ENCODE measurements at regions not wholly inside any gene's neighbourhood (a gene's known extent, or its start where the extent isn't known, plus 50 kb on each side); places are given as distances from the start of the nearest gene placed in this dataset.
"Not testable (repeated sequence)": the region's sequence is repeated elsewhere in the genome, so short reads cannot be mapped to it uniquely, and the experiment has no call there.

DNA sequence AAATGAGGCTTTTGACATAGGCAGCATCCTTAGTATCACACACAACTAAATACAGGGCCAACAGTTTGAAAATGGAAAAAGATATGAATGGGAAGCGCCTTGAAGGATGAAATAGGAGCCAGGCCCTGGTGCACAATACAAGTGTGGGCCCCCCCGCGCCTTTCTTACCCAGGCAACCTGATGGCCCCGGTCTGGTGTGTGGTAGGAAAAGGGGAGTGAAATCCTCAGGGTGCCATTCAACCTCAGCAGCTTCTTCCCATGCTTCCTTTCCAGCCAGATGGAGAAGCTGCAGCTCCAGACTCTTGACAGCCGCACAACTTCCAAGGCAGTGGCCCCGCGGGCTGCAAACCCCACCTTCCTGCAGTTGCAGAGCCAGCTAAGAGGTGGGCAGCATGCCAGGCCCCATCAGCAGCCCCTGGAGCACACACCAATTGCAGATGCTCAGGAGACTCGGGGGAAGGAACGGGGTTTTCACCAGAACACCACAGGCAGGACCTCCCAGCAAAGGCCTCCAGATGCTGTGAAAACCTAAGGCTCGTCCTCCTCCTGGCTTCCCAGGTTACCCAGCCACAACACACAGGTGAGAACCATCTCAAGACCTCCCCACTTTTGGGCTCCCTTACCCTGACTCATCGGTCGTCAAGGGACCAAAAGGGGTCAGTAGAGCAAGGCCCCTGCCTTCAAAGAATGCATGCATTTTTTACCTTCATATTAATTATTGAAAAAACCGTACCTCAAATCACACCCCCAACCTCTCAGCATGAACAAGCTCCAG is 101.6 kb downstream of the CPN2 start:
- no peak for DNase-seq (ENCODE audit: low read depth in 2 of 2)

DNA sequence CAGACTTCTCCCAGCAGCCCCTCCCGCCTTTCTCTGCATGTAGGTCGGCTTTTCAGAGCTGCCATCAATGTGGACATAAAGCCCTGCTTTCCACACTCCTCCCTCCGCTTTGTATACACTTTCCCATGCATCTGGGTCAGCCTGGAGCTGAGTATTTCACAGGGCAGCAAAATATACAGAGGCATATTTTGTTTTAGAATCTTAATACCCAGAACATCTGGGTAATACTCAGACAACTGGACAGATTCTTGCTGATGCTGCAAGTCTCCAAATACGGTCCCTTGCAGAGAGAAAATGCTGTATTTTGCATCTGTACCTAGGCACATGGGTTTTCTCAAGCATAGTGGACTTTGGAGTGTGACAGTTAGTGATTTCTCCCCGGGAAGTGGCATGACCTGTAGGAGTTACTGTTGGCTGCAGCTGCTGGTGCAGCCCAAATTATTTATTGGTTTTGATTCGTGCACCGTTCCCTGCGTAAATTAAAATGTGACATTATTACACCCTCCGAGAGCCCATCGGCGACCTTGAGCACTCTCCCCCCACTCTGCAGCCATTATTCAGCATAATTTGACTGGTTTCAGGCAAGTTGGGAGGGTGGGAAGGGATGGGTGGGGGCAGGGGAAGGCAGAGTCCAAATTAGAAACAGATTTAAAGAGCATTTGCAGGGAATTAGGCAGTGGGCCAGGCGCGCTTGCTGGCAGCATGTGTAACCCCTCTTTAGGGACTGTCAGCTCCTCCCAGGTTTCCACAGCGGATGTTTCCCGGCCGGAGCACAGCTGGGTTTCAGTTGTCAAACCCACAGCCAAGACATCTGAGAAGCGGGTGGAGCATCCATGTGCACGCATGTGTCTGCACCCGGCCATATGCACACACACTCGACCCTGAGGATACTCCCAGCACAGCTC is 100.8 kb downstream of the CPN2 start:
- DNase-seq (ENCODE audit: low read depth in 2 of 2): no peak

DNA sequence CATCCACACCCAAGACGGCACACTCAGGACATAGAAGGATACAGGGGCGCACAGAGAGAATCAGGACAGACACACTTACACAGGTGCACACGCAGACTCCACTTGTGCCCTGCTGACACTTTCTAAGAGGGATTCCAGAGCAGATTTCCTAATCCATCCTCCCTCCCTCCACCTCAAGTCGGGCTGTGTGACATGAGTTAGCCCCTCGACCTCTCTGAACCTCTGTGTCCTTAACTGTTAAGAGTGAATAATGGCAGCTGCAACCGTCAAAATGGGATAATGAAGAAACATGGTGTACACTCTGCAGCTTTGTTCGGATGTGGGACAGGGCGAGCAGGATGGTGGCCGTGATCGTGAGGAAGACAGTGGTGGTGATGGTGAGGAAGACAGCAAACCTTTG is 100.1 kb downstream of the CPN2 start:
- DNase-seq (ENCODE audit: low read depth in 2 of 2): no peak

DNA sequence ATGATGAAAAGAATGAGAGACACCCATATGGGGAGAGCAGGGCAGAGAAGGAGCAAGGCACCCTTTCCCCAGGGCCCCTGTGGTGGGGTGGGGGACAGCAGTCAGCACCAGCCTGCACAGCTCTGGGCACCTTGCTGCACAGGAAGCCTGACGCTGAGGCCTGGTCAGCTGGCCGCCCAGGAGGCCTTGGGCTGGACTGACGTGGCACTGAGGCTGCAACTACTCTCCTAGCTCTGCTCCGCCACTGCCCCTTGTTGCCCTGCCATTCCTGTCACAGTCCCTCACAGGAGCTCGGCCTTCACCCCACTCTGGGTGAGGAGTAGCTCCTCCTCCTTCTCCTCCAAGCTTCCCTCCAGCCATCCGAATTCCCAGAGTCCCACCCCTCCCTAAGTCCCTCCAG is 99.7 kb downstream of the CPN2 start:
- no peak for DNase-seq (ENCODE audit: low read depth in 2 of 2)

DNA sequence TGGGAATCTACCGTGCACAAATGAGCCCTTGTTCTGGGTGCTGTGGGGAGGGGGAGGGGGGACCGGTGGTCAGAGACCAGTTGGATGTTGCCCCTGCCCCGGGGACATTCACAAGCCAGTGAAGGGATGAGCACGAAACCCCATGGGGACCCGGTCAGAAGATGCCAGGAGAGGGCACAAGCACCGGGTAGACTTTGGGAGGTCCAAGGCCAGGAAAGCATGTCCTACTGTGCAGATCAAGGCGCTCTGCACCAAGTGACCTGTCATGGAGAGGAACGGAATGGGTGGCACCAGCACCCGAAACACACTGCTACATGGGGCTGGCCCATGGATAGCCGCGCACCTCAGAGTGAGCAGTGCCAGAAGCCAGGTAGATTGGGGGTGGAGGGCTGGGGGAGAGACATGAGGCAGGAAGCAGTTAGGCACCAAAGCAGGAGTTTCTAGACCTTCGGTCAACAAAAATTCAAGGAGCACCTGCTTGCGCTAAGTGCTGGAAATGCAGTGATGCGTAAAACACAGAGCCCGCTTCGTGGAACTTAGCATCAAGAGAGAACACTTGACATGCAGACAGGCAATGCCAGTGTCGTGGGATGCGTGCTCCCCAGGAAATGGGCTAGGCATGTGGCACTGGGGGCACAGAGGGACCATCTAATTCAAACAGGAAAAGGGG is 99.1 kb downstream of the CPN2 start:
- no peak for DNase-seq (ENCODE audit: low read depth in 2 of 2)

DNA sequence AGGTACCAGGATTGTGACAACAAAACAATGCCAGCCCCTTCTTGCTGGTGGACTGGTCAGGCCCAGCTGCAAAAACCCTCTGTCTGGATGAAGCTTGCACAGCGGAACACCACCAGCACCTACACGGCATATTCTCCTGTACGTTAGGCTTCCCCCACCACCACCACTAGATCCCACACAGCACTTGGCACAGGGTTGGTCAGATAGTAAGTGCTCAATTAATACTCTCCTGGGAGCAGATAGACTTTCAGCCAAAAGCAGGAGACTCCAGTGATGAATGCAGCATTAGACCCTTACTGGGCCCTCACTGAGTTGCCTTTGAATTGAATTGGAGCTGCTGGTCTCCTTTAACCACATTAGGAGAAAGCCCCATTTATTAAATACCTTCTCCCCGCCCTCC is 97.9 kb downstream of the CPN2 start:
- DNase-seq (ENCODE audit: low read depth in 2 of 2): no peak

DNA sequence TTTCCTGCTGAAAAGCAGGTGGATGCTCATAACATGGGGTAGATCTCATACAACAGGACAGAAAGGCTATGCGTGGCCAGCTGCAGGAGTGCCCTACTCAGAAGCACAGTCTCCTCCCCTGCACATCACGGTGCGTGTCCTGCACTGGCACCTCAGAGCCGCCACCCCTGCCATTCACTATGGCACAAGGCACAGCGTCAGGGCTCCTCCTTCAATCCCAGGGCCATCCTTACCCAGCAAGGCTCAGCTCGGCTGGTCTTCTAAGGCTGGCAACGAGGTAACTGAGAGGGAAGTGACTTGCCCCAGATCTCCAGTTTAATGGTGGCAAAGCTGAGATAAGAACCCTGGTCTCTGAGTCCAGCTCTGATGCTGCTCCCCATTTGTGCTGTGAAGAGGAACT is 97.1 kb downstream of the CPN2 start:
- DNase-seq (ENCODE audit: low read depth in 2 of 2): no peak

DNA sequence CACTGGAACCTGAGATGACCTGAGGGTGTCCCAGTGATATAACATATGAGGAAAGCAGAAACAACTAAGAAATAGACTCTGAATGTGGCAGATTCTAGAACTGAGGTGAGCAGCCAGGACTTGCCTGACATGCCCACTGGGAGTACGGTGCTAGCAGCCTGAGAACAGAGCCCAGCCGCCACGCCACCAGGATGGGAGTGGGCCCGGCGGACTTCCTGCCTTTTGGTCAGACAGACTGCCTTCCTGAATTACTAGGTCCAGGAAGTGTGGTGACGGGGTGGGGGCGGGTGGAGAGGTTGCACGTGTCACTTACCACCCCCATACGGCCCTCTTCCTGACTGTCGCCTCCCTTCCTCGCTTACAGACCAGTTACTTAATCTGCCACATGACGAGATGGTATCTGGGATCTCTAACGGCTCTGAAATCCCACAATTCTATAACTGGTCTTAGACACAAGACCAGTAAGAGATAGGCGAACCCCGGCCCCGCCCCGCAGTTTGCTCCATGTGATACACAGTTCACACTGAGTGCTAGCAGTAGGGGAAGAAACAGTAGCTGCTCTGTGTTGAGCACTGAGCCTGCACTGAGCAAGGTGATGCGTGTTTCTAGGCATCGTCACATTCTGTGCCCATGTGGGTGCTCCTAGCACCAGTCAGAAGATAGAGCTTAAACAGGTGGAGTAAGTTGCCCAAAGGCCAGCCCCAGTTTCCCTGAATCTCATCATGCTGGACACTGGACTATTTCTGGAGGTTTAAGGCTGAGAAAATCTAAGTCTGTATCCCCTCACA is 95.7 kb downstream of the CPN2 start:
- DNase-seq (ENCODE audit: low read depth in 2 of 2): peak; percentile 27 to 41

DNA sequence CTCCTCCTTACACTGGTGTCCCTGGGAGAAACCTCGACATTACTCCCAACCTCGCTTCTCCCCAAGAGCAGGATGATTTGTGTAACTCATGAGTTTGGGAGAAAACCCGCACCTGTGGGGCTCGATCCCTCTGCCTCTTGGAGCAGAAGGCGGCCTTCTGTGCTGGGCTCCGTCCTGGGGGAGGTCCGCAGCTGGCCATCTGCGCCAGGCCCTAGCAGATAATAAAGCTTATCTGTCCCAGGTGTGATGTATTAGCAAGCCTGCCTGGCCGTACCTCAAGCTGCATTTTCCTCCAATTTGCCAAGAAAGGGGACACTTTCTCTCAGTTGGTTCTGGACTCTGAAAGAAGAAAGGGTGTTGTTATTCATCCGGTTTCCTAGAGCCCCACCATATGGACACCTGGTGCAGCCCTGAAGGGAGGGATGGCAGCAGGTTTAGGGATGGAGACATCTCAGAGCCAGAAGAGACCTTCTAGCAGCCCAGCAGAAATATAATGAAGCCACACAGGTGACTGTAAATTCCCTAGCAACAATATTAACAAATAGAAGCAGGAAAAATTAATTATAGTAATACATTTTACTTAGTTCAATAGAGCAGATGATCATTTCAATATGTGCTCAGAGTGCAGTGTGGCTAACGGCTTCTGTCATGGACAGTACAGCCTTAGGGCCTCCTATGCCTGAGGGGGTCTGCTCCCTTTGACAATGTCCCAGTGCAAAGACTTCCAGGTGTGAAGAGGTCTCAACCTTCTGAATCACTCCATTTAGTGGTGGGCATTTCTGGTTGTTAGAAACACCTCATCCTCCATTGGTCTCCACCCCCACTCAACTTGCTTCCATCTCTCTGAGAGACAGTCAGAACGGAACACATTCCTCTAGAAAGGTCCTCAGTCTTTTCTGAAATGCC is 94.8 kb downstream of the CPN2 start:
- no peak for DNase-seq (ENCODE audit: low read depth in 2 of 2)

DNA sequence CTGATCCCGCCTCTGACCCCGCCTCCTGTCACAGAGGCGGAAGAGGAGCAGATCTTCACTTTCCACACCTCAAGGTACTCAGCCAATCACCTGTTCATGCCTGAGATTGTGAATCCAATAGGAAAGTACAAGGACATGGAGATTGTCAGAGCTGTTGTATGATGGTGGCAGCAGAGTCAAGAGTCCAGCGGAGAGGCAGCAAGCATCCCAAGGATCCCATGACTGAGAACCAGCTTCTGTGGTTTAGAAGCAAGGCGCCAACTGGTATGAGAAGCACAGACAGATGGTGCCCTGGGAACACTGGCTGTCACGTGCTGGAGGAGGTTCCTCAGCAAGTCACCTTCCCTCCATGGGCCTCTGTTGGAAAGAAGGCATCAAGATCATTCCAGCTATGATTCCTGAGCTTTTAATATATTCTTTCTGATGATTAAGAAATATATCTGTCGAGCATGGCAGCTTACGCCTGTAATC is 93.9 kb downstream of the CPN2 start:
- no peak for DNase-seq (ENCODE audit: low read depth in 2 of 2)

DNA sequence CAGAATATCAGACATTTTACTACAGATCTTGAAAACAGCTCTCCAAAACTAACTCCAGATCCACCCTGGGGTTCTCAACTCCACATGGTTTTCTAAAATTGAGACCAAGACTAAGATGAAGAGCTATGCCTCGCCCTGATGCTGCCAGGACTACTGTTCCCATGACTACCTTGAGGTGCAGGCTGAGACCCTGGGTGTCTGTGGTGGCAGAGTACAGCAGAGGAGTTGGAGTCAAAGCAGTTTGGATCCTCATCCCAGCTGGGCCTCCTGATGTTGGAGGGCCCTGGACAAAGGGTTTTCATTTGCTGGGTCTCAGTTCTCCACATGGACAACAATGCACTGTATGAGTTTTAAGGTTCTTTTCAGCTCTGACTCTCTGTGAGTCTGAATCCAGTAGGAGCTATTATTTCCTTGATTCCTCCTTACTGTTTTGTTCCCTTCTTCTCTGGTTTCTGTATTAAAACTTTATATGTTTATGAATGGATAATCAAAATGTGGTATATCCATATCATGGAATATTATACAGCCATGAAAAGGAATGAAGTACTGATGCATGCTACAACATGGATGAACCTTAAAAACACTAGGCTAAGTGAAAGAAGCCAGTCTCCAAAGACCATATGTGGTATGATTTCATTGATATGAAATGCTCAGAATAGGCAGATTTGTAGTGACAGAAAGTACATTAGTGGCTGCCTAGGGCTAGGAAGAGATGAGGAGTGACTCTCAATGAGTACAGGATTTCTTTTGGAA is 93.0 kb downstream of the CPN2 start:
- no peak for DNase-seq (ENCODE audit: low read depth in 2 of 2)

DNA sequence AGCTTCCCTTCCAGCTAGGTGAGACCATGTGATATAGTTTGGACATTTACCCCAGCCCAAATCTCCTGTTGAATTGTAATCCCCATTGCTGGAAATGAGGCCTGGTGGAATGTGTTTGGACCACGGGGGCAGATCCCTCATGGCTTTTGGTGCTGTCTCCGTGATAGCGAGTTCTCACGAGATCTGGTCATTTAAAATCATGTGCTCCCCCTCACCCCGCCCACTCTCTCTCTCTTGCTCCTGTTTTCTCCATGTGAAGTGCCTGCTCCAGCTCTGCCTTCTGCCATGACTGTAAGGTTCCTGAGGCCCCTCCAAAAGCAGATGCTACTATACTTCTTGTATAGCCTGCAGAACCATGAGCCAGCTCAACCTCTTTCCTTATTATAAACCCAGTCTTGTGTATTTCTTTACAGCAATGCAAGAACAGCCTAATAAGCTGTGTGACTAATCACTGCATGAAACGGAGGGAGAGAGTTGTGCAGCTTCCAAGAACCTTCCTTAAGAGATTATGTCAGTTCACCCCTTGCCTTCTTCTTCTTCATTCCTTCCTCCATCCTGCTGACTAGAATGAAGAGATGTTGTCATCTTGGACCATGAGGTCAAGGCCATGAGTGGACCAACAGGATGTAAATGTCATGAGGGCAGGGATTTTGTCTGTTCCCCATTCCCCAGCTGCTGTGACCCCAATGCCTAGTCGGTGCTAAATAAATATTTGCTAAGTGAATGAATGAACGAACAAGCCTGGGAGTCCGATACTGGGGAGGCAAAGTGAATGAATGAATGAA is 91.0 kb downstream of the CPN2 start:
- no peak for DNase-seq (ENCODE audit: low read depth in 2 of 2)

DNA sequence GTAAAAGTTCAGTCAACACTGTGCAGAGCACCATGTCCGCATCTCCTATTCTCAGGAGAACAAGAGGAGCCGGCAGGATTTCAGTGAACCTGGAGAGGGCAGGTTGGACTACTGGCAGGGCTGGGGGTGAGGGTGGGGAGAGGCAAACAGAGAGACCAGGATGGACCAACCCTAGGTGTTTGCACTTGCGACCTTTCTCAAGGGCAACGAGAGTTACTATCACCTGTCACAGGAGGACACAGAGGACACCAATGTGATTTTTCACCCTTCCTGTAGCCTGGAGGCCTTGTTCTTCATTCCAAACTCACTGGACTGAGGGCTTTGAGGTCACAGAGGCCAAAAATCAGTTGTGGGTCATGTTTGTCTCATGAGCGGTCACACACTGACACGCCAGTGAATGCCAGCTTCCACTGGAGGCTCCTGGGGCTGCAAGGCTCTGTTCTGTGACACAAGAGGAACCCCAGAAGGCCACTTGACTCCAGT is 89.5 kb downstream of the CPN2 start:
- DNase-seq (ENCODE audit: low read depth in 2 of 2): no peak

DNA sequence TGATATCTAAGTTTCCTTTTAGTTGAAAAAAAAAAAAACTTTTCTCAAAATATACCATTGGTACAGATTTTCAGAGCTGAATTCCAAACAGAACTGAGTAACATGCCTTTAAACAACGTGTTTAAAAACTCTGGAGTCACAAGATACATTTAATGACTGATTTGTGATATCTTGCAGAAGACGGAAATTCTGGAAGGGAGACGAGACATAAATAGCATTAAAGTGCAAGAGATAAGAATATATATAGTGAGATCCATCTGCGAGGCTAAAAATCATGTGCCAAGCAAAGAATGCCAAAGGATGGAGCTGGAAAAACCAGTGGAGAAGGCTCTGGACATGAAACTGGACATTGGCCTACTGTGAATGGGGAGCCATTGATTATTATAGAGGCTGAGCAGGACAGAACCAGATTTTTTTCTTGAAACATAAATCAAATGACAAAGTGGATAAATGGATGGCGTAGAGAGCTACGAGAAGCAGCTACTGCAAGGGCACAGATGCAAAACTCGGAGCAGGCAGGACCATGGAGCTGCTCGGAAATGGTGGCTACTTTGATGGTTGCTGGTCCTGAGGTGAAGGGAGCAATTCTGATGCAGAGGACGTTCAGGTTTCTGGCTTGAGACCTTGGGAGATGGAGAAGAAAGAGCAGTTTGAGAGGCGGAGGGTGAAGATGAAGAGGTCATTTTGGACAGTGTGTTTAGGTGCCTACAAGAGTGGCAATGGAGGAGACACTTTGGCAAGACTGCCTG is 88.8 kb downstream of the CPN2 start:
- no peak for DNase-seq (ENCODE audit: low read depth in 2 of 2)

DNA sequence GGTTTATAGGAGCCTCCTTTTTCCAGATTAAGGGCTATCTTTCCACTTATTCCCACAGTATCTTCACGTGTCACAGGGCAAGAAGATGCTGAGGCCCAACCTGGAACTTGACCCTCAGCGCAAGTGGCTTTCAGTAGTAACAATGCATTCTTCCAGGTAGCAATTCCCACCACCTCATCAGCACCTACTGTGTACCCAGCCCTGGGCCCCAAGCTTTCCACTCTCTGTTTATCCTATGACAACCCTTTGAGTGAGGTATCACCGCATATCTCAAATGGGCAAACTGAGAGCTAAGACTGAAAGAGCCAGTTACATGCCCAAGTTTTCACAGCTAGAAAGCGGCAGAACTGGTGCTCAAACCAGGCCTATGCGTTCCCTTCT is 88.2 kb downstream of the CPN2 start:
- DNase-seq (ENCODE audit: low read depth in 2 of 2): no peak

DNA sequence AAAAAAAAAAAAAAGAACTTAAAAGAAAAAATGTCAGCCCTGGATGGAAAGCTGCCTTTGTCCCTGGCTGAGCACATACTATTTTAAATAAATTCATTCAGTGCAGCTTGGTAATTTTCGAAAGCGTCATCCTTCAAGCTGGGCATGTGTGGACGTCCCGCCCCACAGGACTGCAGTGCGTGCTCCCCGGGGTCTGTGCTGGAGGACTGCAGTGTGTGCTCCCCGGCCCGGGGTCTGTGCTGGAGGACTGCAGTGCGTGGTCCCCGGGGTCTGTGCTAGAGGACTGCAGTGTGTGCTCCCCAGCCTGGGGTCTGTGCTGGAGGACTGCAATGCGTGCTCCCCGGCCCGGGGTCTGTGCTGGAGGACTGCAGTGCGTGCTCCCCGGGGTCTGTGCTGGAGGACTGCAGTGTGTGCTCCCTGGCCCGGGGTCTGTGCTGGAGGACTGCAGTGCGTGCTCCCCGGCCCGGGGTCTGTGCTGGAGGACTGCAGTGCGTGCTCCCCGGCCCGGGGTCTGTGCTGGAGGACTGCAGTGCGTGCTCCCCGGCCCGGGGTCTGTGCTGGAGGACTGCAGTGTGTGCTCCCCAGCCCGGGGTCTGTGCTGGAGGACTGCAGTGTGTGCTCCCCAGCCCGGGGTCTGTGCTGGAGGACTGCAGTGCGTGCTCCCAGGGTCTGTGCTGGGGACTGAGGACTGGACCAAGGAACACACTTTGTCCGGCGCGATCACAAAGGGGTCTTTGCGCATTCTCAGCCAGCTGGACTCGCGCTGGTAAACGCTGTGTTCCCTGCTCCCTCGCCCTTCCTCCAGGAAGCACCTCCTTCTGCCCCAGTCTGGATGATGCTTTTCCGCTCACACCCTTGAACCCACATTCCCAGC is 86.3 kb downstream of the CPN2 start:
- not testable (repeated sequence) for DNase-seq (ENCODE audit: low read depth in 2 of 2)

DNA sequence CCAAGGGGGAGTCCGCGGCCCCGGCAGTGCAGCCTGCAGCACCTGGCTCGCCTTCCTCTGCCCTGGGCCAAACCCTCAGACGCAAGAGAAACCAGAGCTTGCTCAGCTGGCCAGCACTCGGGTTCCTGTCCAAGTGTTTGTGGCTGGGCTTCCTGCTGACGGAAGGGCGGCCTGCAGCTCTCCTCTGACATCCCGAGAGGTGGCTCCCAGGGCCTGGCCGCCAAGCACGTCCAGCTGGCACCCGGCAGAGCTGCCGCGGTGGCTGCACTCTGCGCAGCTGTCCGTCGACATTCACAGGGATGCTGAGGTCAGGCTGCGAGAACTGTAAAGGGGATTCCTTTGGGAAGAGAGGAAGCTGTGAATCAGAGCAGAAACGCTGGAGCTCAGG is 85.6 kb downstream of the CPN2 start:
- DNase-seq (ENCODE audit: low read depth in 2 of 2): no peak
